Hepatocyte (in vitro differentiated cells): ENCODE measurements at regions not wholly inside any gene's neighbourhood (a gene's known extent, or its start where the extent isn't known, plus 50 kb on each side); places are given as distances from the start of the nearest gene placed in this dataset.

Experiments
- CTCF ChIP-seq: fragments of 200-600 bp; sonication (generic); IDR thresholded peaks from 2 replicates; pipeline ENCODE4 v1.5.1; 2016; ENCODE audit warnings: antibody characterized with exemption, mild to moderate bottlenecking; ENCODE audit not compliant: poor library complexity
- EZH2 ChIP-seq: fragments of 200-600 bp; sonication (generic); IDR thresholded peaks from 2 replicates; pipeline ENCODE4 v1.6.1; 2016; ENCODE audit warnings: antibody characterized with exemption, mild to moderate bottlenecking, borderline replicate concordance
- EZH2phosphoT487 ChIP-seq: fragments of 200-600 bp; sonication (generic); IDR thresholded peaks from one replicate; pipeline ENCODE4 v1.6.1; 2018; ENCODE audit warnings: antibody characterized with exemption, mild to moderate bottlenecking, low read depth, moderate library complexity; ENCODE audit not compliant: unreplicated experiment, severe bottlenecking

- TF ChIP-seq CTCF = no peak
- TF ChIP-seq EZH2 = no peak
- no peak for TF ChIP-seq EZH2phosphoT487
These were observed 925.8 kb downstream of the MRPL39 start for GRCh38 chr21:24681456-24681855.
